A673 (cell line): ENCODE measurements at regions not wholly inside any gene's neighbourhood (a gene's known extent, or its start where the extent isn't known, plus 50 kb on each side); places are given as distances from the start of the nearest gene placed in this dataset.

Source experiments
- CTCF ChIP-seq: fragments of 300-800, 200-600 bp; sonication (generic); conservative IDR thresholded peaks from 2 replicates; pipeline ENCODE4 v1.5.1; 2017; ENCODE audit warnings: low read depth, mild to moderate bottlenecking, antibody characterized with exemption, low read length, moderate library complexity, mixed read lengths
- EZH2 ChIP-seq: fragments of 200-600 bp; sonication (generic); IDR thresholded peaks from 2 replicates; pipeline ENCODE4 v1.6.1; 2017; ENCODE audit warnings: borderline replicate concordance, low read depth, mild to moderate bottlenecking, mixed read lengths, antibody characterized with exemption, low read length; ENCODE audit not compliant: poor library complexity, severe bottlenecking

- no peak for TF ChIP-seq EZH2
- no peak for TF ChIP-seq CTCF
Measured at GRCh38 chr3:160126051-160126450, 99.2 kb upstream of the C3orf80 start.
